ENCODE measurements at regions not wholly inside any gene's neighbourhood (a gene's known extent, or its start where the extent isn't known, plus 50 kb on each side); places are given as distances from the start of the nearest gene placed in this dataset.

DNA sequence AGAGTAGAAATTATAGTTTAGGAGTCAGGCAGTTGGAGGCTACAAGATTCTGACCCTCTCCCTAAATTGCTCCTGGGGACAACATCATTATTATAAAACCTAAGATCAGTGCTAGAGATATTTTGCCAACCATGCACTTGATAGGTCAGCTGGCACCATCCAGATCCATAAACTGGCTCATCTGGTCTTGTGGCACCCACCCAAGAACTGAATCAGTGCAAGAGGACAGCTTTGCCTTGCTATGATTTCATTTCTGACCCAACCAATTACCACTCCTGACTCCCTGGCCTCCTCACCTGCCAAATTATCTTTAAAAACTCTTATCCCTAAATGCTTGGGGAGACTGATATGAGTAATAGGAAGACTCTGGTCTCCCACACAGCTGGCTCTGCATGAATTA is 461.1 kb upstream of the TGFBR2 start (continued):
- TF ChIP-seq SAP30 (IDR thresholded peaks at IDR 0.05; ENCODE audit: insufficient read depth, insufficient replicate concordance, low read length) (no peak), RXRA (IDR thresholded peaks at IDR 0.05; ENCODE audit: insufficient read depth, low read depth, low read length) (no peak), TCF12 (IDR thresholded peaks at IDR 0.05; ENCODE audit: low read depth, low read length) (no peak)
